Right cardiac atrium (tissue), 5 donors: ENCODE measurements at regions not wholly inside any gene's neighbourhood (a gene's known extent, or its start where the extent isn't known, plus 50 kb on each side); places are given as distances from the start of the nearest gene placed in this dataset.
"Not testable (repeated sequence)": the region's sequence is repeated elsewhere in the genome, so short reads cannot be mapped to it uniquely, and the experiment has no call there.

ENCODE experiments used
- ATAC-seq, 2 donors: fragments of 200-7000 bp; cut with Tn5 transposase; one replicate each; pipeline versions ENCODE4 v1.8.0 to v1.9.1; 2020; ENCODE audit warnings: moderate library complexity in 2 of 2, mild to moderate bottlenecking in 1 of 2
- DNase-seq, 3 donors: peaks; one replicate each; pipeline ENCODE4 v3.0.0-alpha.2; 2020
- H3K27ac ChIP-seq: one replicate; pipeline ENCODE4 v1.5.1; 2013; ENCODE audit warnings: mild to moderate bottlenecking, low read length, control low read depth, moderate library complexity
- H3K27me3 ChIP-seq: one replicate; pipeline ENCODE4 v1.6.1; 2013; ENCODE audit not compliant: control insufficient read depth, insufficient read depth
- H3K4me1 ChIP-seq: one replicate; pipeline ENCODE4 v1.6.1; 2013; ENCODE audit warnings: low read length; ENCODE audit not compliant: control insufficient read depth, insufficient read depth
- H3K4me3 ChIP-seq: one replicate; pipeline ENCODE4 v1.5.1; 2013; ENCODE audit warnings: low read length, control low read depth
- H3K9me3 ChIP-seq: one replicate; pipeline ENCODE4 v1.6.1; 2013; ENCODE audit warnings: low read length; ENCODE audit not compliant: control insufficient read depth
- WGBS: extraction: QIAGEN DNeasy Blood & Tissue Kit; methylation state at CpG from one replicate; pipeline ENCODE4 v1.1.7; 2013; 5-methylcytosine and 5-hydroxymethylcytosine counted together
- intact Hi-C, 4 donors: fragments of 100-400 bp; cut with DNase I; formaldehyde crosslinking; loops; one replicate each; pipeline versions ENCODE4 v1.11.0 to v1.14.0; 2022 to 2023
- donor health status: healthy with polysubstance abuse.
- donor health status: DM: no; HTN: yes; CAD: no.
- donor health status: DM: no; HTN: no; CAD: no.
- donor health status: DM: no; HTN: yes; CAD: no; lungs with severe emphysema.
- donor health status: DM: yes; HTN: yes; CAD: no.

DNA sequence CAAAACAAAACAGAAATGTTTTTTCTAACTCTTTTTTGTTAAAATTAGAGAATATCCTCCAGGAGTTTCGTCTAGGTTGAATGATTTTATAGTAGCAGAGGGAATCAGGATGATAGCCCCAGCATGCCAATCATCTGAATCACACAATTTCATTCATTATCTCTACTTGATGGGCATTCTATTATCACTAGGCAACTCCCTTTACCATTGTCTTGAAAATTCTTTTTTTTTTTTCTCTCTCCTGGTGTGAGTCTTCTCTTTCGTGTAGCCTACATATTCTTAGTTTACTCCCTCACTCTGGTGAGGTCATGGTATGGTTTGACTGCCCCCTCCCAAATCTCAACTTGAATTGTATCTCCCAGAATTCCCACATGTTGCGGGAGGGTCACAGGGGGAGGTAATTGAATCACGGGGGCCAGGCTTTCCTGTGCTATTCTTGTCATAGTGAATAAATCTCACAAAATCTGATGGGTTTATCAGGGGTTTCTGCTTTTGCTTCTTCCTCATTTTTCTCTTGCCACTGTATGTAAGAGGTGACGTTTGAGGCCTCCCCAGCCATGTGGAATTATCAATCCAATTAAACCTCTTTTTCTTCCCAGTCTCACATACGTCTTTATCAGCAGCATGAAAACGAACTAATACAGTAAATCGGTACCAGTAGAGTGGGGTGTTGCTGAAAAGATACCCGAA lies 105.0 kb downstream of the OTUD1 start:
- Histone ChIP-seq H3K4me3 (no peak overlapping the region), H3K27me3 (no peaks in the 10 kb centered on the region), H3K27ac (no peak overlapping the region), H3K9me3 (no peaks in the 10 kb centered on the region), H3K4me1 (no peaks in the 10 kb centered on the region)
- DNase-seq (no peak), ATAC-seq (no peak)
- intact Hi-C loops, result no loop called here
- 61% methylated on average over 9 of the region's 9 CpGs for WGBS

DNA sequence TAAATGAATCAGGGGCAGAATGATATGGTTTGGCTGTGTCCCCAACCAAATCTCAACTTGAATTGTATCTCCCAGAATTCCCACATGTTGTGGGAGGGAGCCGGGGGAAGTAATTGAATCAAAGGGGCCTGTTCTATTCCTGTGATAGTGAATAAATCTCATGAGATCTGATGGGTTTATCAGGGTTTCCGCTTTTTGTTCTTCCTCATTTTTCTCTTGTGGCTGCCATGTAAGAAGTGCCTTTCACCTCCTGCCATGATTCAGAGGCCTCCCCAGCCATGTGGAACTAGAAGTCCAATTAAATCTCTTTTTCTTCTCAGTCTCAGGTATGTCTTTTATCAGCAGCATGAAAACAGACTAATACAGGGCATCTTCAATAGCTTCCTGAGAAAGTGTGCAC lies 107.0 kb downstream of the OTUD1 start:
- not testable (repeated sequence) for ATAC-seq

DNA sequence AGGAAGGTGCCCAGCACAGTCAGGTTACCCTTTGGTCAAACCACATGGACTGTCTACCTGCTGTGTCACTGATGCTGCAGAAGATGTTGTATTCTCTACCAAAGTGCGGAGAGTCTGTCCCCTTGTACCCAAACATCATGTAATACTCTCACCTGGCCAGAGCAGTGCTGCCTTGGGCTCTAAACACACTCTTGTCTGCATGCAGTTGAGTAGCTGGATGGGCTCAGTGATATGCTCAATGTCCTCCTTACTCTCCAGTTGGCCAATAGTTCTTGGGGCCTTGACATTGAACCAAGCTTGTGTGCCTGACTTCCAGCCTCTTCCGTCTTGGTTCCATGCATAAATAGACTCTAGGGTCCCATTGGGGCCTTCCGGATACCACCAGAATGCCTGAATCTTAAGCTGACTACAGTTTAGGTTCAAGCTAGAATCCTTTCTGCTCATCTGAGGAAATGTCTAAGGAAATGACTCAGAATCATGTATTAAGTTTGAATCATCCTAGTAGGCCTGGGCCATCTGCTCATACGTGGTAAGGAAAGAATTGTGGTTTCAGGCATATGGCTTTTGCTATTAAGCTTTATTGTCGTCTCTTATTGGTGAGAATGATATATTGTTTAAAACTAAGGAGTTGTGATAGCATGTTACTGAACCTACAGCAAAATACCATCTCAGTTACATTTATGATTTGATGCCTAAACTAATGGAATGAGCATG lies 118.0 kb downstream of the OTUD1 start:
- no peak overlapping the region for H3K27ac ChIP-seq
- H3K4me3 ChIP-seq, result no peak overlapping the region
- 73% methylated on average over 5 of the region's 5 CpGs for WGBS
- H3K4me1 ChIP-seq, result no peaks in the 10 kb centered on the region
- no peaks in the 10 kb centered on the region for H3K9me3 ChIP-seq
- no peak for ATAC-seq
- intact Hi-C loops, result no loop called here
- no peak for DNase-seq
- H3K27me3 ChIP-seq, result no peaks in the 10 kb centered on the region

More for the DNA sequence above, 107.0 kb downstream of the OTUD1 start:
- DNase-seq, H3K27ac ChIP-seq, intact Hi-C loops, H3K27me3 ChIP-seq, H3K9me3 ChIP-seq, H3K4me3 ChIP-seq, H3K4me1 ChIP-seq: not testable (repeated sequence)
- WGBS, result 69% methylated on average over 2 of the region's 2 CpGs

DNA sequence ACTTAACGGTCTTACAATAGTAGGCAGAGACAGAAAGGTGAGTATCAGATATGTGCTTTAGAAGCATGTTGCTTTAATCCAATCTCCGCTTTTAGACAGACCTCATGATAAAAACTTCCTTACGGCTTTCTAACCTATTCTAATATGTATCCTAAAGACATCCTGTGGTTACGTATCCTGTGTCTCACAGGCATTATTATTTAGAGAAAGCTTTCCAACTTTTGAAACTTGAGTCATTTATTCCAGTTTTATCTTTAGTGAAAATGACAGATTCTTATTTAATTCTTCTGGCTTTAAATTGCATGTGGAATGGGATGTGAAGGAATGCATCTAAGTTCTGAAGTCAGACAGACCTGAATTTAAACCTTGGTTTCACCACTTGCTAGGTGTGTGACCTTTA lies 118.9 kb downstream of the OTUD1 start:
- DNase-seq (no peak), ATAC-seq (no peak)
- 80% methylated on average over 4 of the region's 4 CpGs for WGBS
- no peak overlapping the region for H3K4me3 ChIP-seq
- H3K27me3 ChIP-seq, result no peaks in the 10 kb centered on the region
- no peaks in the 10 kb centered on the region for H3K4me1 ChIP-seq
- no peak overlapping the region for H3K27ac ChIP-seq
- H3K9me3 ChIP-seq, result no peaks in the 10 kb centered on the region
- intact Hi-C loops, result no loop called here

DNA sequence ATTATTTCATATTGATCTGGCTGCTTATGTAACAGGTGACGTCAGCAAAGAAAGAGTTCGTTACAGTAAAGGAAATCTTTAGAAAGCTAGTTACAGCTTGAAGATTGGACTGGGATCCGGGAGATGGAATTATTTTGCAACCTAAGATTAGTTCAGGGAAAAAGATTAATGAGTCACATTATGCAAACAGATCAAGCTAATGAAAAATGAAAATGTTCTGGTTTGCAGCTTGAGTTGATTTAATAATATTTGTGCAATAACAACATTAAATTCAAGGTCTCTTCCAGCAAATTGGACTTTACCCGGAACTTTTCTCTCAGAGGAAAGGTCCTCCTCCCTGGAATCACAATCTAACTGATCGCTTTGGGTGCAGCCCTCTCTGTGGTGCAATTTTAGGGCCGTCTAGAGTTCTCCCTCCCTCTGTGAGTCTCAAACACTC lies 119.5 kb downstream of the OTUD1 start:
- Histone ChIP-seq H3K27ac (no peak overlapping the region), H3K4me3 (no peak overlapping the region), H3K4me1 (no peaks in the 10 kb centered on the region), H3K9me3 (no peaks in the 10 kb centered on the region), H3K27me3 (no peaks in the 10 kb centered on the region)
- DNase-seq (no peak), ATAC-seq (no peak)
- intact Hi-C loops, result no loop called here
- 76% methylated on average over 6 of the region's 6 CpGs for WGBS

DNA sequence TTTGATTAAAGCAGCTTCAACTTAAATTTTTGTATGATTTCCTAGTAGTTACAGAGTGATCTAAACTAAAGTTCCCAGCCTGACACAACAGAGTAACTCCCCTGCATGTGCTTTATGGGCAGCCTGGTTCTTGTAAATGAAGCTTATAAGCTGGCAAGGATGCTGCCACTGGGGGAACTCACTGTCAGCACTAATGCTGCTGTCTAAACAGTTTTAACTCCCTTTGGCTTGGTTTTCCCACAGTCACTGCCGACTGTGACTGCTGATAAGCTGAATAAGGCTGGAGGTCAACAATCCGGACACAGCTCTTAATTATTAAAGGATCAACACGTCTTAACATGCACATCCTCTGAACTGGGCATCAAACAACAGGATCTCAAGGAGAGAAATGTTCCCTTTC lies 130.1 kb downstream of the OTUD1 start:
- no peaks in the 10 kb centered on the region for H3K27me3 ChIP-seq
- intact Hi-C loops, result no loop called here
- DNase-seq (no peak), ATAC-seq (no peak)
- no peak overlapping the region for H3K4me3 ChIP-seq
- 24% methylated on average over 3 of the region's 3 CpGs for WGBS
- no peaks in the 10 kb centered on the region for H3K4me1 ChIP-seq
- H3K27ac ChIP-seq, result no peak overlapping the region
- peaks cover 4% of the 10 kb centered on the region for H3K9me3 ChIP-seq

DNA sequence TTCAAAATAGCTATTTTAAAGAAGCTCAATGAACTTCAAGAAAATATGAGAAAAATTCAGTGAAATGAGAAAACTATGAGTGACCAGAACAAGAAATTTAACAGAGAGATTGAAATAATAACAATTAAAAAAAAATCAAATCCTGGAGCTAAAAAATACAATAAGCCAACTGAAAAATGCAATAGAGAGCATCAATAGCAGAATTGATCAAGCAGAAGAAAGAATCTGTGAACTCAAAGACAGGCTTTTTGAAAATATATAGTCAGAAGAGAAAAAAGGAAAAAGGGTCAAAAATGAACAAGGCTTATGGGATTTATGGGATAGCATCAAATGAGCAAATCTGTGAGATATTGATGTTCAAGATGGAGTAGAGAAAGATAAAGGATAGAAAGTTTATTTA lies 133.0 kb downstream of the OTUD1 start:
- peaks cover 4% of the 10 kb centered on the region for H3K9me3 ChIP-seq
- no peak for ATAC-seq
- no peak for DNase-seq
- H3K27me3 ChIP-seq, result no peaks in the 10 kb centered on the region
- no peak overlapping the region for H3K27ac ChIP-seq
- intact Hi-C loops, result no loop called here
- H3K4me3 ChIP-seq, result no peak overlapping the region
- no peaks in the 10 kb centered on the region for H3K4me1 ChIP-seq

DNA sequence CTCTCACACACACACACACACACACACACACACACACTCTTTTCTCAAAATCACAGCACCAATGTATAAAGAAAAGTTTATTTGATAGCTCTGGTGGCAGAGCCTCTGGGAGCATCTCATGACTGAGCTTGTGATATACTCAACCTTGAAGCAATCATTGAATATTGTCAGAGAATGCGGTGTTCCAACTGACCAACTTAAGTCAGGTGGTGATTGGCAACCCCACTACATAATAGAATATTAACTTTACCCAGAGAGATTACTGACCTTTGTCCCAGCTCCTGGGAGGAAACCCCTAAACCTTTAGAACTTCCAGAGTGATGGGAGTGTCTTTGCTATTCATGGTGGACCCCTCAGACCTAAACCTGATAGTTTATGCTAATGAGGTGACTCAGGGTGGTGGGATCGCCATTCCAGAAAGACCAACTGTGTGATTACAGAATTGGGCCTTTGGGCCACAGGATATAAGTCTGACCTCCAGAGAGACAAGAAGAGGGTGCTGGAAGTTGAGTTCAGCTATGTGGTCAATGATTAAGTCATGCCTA lies 143.1 kb downstream of the OTUD1 start:
- 85% methylated on average over 2 of the region's 2 CpGs for WGBS
- H3K4me3 ChIP-seq, result no peak overlapping the region
- intact Hi-C loops, result no loop called here
- ATAC-seq (no peak), DNase-seq (no peak)
- H3K4me1 ChIP-seq, result no peaks in the 10 kb centered on the region
- no peaks in the 10 kb centered on the region for H3K9me3 ChIP-seq
- H3K27ac ChIP-seq, result no peak overlapping the region
- H3K27me3 ChIP-seq, result no peaks in the 10 kb centered on the region

DNA sequence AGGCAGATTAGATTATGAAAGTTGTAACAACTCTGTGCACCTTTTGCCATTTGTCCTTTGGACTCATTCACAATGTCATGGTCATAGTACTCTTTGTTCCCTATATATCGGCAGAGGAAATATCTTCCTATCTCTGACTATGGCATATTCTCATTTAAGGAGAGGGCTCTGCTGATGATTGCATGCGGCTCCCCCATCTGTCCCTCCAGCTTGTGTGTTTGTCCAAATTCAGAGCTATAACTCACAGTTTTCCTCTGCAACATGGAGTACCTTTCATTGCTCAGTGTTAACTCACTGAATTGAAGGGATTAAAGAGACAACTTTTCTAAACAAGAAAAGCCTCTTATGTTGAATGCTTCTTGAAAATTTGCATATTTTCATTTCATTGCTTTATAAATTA lies 145.5 kb downstream of the OTUD1 start:
- H3K27ac ChIP-seq, result no peak overlapping the region
- 93% methylated on average over 2 of the region's 2 CpGs for WGBS
- H3K9me3 ChIP-seq, result no peaks in the 10 kb centered on the region
- DNase-seq, result no peak
- no peaks in the 10 kb centered on the region for H3K4me1 ChIP-seq
- ATAC-seq, result no peak
- intact Hi-C loops, result no loop called here
- no peak overlapping the region for H3K4me3 ChIP-seq
- H3K27me3 ChIP-seq, result no peaks in the 10 kb centered on the region

DNA sequence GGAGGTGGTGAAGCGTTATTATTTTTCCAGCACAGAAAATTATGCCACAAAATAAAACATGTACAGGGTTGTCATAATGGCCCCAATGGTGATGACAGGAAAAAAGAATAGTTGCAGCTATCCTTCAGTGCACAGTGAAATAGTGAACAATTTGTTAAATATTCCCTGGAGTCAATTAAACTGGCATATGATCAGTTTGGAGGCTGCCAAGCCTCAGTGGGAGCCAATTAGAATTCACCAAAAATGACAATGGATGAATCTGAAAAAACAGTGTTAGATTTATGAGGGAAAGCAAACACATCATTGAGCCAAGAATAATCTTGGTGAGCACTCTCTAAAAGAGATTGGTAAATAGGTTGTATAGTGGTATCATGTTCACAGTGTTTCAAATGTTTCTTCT lies 146.3 kb downstream of the OTUD1 start:
- 86% methylated on average over 1 of the region's 1 CpG for WGBS
- DNase-seq, result no peak

DNA sequence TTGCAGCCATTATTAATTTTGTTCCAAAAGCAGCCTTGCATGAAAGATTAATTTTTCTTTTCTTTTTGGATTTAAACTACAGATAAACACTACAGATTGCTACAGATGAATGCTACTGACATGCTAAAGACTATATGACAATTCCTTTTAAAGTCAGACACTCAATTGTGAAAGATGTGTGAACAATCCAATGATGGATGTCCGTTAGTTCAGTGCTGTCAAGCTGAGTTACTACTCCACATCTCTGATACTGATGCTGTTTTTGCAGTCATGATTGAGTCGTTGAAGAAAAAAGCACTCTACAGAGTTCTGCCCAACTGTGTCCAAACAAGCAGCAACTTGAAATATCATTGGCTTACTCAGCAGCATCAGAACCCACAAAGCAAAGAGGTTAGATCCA lies 146.8 kb downstream of the OTUD1 start:
- WGBS, result 64% methylated on average over 2 of the region's 2 CpGs
- H3K27ac ChIP-seq, result no peak overlapping the region

More for the DNA sequence above, 146.3 kb downstream of the OTUD1 start:
- Histone ChIP-seq H3K9me3 (no peaks in the 10 kb centered on the region), H3K27ac (no peak overlapping the region), H3K4me3 (no peak overlapping the region), H3K4me1 (no peaks in the 10 kb centered on the region), H3K27me3 (no peaks in the 10 kb centered on the region)
- intact Hi-C loops, result no loop called here
- ATAC-seq, result no peak

More for the DNA sequence above, 146.8 kb downstream of the OTUD1 start:
- intact Hi-C loops, result no loop called here
- no peaks in the 10 kb centered on the region for H3K4me1 ChIP-seq
- H3K9me3 ChIP-seq, result no peaks in the 10 kb centered on the region
- H3K27me3 ChIP-seq, result no peaks in the 10 kb centered on the region
- H3K4me3 ChIP-seq, result no peak overlapping the region
- DNase-seq, result no peak
- ATAC-seq, result no peak
